ENCODE measurements at regions not wholly inside any gene's neighbourhood (a gene's known extent, or its start where the extent isn't known, plus 50 kb on each side); places are given as distances from the start of the nearest gene placed in this dataset.

- TF ChIP-seq EP300 (IDR thresholded peaks at IDR 0.05; ENCODE audit: borderline replicate concordance in 1 of 2, low read depth in 2 of 2, low read length in 2 of 2), result no peak
- no peak for TF ChIP-seq PHF8 (conservative IDR thresholded peaks at IDR 0.05; ENCODE audit: low read depth, low read length)
- TF ChIP-seq CHD2 (IDR thresholded peaks at IDR 0.05; ENCODE audit: low read length), result no peak
- no peak for TF ChIP-seq RAD21 (IDR thresholded peaks at IDR 0.05 in 1 of 2, conservative IDR thresholded peaks at IDR 0.05 in 1 of 2; ENCODE audit: low read depth in 2 of 2, low read length in 2 of 2)
Measured at GRCh38 chr2:120502761-120503160, 156.8 kb downstream of the INHBB start.
